ENCODE measurements at regions not wholly inside any gene's neighbourhood (a gene's known extent, or its start where the extent isn't known, plus 50 kb on each side); places are given as distances from the start of the nearest gene placed in this dataset.
"Not testable (repeated sequence)": the region's sequence is repeated elsewhere in the genome, so short reads cannot be mapped to it uniquely, and the experiment has no call there.

GRCh38 chr6:21710908-21711627, 117.5 kb downstream of the SOX4 start:
- no peak for DNase-seq

- DNase-seq: no peak
Measured at GRCh38 chr6:21712213-21712612, 118.7 kb downstream of the SOX4 start.

- DNase-seq: no peak
Measured at GRCh38 chr6:21713481-21713880, 119.9 kb downstream of the SOX4 start.

- no peak for DNase-seq
Measured at GRCh38 chr6:21715180-21715579, 121.6 kb downstream of the SOX4 start.

GRCh38 chr6:21722510-21722909, 129.0 kb downstream of the SOX4 start:
- no peak for DNase-seq

- no peak for DNase-seq
Measured at GRCh38 chr6:21726676-21727075, 133.1 kb downstream of the SOX4 start.

GRCh38 chr6:21728141-21728540, 134.6 kb downstream of the SOX4 start:
- DNase-seq: no peak

- DNase-seq: no peak
Measured at GRCh38 chr6:21729431-21729830, 135.9 kb downstream of the SOX4 start.

GRCh38 chr6:21730533-21730932, 137.0 kb downstream of the SOX4 start:
- no peak for DNase-seq

- no peak for DNase-seq
Measured at GRCh38 chr6:21731411-21732031, 138.0 kb downstream of the SOX4 start.

GRCh38 chr6:21732032-21732730, 138.6 kb downstream of the SOX4 start:
- not testable (repeated sequence) for DNase-seq

- no peak for DNase-seq
Measured at GRCh38 chr6:21732731-21733130, 139.2 kb downstream of the SOX4 start.

GRCh38 chr6:21733311-21733710, 139.8 kb downstream of the SOX4 start:
- no peak for DNase-seq

GRCh38 chr6:21734204-21734603, 140.7 kb downstream of the SOX4 start:
- DNase-seq: no peak

- no peak for DNase-seq
Measured at GRCh38 chr6:21738180-21739094, 144.9 kb downstream of the SOX4 start.

GRCh38 chr6:21739241-21739640, 145.7 kb downstream of the SOX4 start:
- no peak for DNase-seq

GRCh38 chr6:21739838-21740237, 146.3 kb downstream of the SOX4 start:
- no peak for DNase-seq

- DNase-seq: no peak
Measured at GRCh38 chr6:21740376-21741124, 147.0 kb downstream of the SOX4 start.

- DNase-seq: no peak
Measured at GRCh38 chr6:21741221-21742109, 147.9 kb downstream of the SOX4 start.

- no peak for DNase-seq
Measured at GRCh38 chr6:21742238-21742660, 148.7 kb downstream of the SOX4 start.

- DNase-seq: no peak
Measured at GRCh38 chr6:21744331-21744730, 150.8 kb downstream of the SOX4 start.
